ENCODE measurements at regions not wholly inside any gene's neighbourhood (a gene's known extent, or its start where the extent isn't known, plus 50 kb on each side); places are given as distances from the start of the nearest gene placed in this dataset.

DNA sequence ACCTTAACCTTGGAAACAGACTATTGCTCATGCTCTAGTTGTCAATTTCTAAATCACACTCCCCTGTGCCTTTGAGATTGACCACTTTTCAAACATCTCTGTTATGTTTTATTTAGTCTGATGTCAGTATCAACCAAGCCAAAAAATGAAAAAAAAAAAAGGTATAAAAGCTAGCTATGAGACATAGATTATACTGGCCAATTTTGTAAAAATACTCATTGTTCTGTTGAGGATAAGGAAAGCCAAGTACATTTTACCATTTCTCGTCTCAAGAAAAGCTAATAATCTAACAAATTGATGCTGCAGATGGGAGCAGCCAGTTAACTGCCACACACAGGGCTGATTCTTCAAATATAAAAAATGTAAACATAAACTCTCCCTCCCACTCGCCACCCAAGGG lies 572.6 kb upstream of the KLF12 start:
- no peak overlapping the region for H3K4me3 Mint-ChIP-seq
- intact Hi-C loops (cut with micrococcal nuclease), result no loop called here
- H3K9me3 Mint-ChIP-seq, result peaks cover 0 to 8% of the 10 kb centered on the region in 2 donors
- H3K27me3 ChIP-seq (ENCODE audit: control insufficient read depth, insufficient read depth, low read length), result no peaks in the 10 kb centered on the region
- H3K9me3 ChIP-seq (ENCODE audit: control insufficient read depth, insufficient read depth, low read length), result no peaks in the 10 kb centered on the region
- H3K36me3 Mint-ChIP-seq, result peaks cover 6% of the 10 kb centered on the region
- H3K27ac ChIP-seq (ENCODE audit: low read length), result no peak overlapping the region
- no peaks in the 10 kb centered on the region for H3K4me1 Mint-ChIP-seq
- no peaks in the 10 kb centered on the region for H3K4me1 ChIP-seq (ENCODE audit: control insufficient read depth, insufficient read depth, low read length)
- no peak for DNase-seq
- H3K36me3 ChIP-seq (ENCODE audit: control insufficient read depth, insufficient read depth, low read length), result no peaks in the 10 kb centered on the region
- no peak overlapping the region for H3K4me3 ChIP-seq (ENCODE audit: low read length)
- WGBS (ENCODE audit: insufficient coverage), result 100% methylated on average over 1 of the region's 2 CpGs
- no peak for ATAC-seq
- H3K27me3 Mint-ChIP-seq (ENCODE audit: low read depth in 2 of 2), result peaks cover 7 to 16% of the 10 kb centered on the region in 2 donors
- H3K27ac Mint-ChIP-seq, result no peak overlapping the region
- TF ChIP-seq CTCF (IDR thresholded peaks at IDR 0.05), result no peak

GRCh38 chr13:74705438-74705837 lies 571.2 kb upstream of the KLF12 start:
- H3K27me3 ChIP-seq (ENCODE audit: control insufficient read depth, insufficient read depth, low read length), result no peaks in the 10 kb centered on the region
- Mint-ChIP-seq H3K4me1 (no peaks in the 10 kb centered on the region), H3K4me3 (no peak overlapping the region), H3K27ac (no peak overlapping the region), H3K36me3 (peaks cover 6% of the 10 kb centered on the region), H3K27me3 (ENCODE audit: low read depth in 2 of 2) (peaks cover 7 to 16% of the 10 kb centered on the region in 2 donors), H3K9me3 (peaks cover 0 to 10% of the 10 kb centered on the region in 2 donors)
- intact Hi-C loops (cut with micrococcal nuclease), result no loop called here
- H3K27ac ChIP-seq (ENCODE audit: low read length), result no peak overlapping the region
- H3K9me3 ChIP-seq (ENCODE audit: control insufficient read depth, insufficient read depth, low read length), result no peaks in the 10 kb centered on the region
- no peak overlapping the region for H3K4me3 ChIP-seq (ENCODE audit: low read length)
- ATAC-seq, result no peak
- H3K36me3 ChIP-seq (ENCODE audit: control insufficient read depth, insufficient read depth, low read length), result no peaks in the 10 kb centered on the region
- no peak for DNase-seq
- TF ChIP-seq CTCF (IDR thresholded peaks at IDR 0.05), result no peak
- no peaks in the 10 kb centered on the region for H3K4me1 ChIP-seq (ENCODE audit: control insufficient read depth, insufficient read depth, low read length)
- WGBS (ENCODE audit: insufficient coverage), result 80% methylated on average over 1 of the region's 2 CpGs

- Histone ChIP-seq H3K4me3 (ENCODE audit: low read length) (no peak overlapping the region), H3K4me1 (ENCODE audit: control insufficient read depth, insufficient read depth, low read length) (no peaks in the 10 kb centered on the region), H3K36me3 (ENCODE audit: control insufficient read depth, insufficient read depth, low read length) (no peaks in the 10 kb centered on the region), H3K9me3 (ENCODE audit: control insufficient read depth, insufficient read depth, low read length) (no peaks in the 10 kb centered on the region), H3K27ac (ENCODE audit: low read length) (no peak overlapping the region), H3K27me3 (ENCODE audit: control insufficient read depth, insufficient read depth, low read length) (no peaks in the 10 kb centered on the region)
- Mint-ChIP-seq H3K4me1 (no peaks in the 10 kb centered on the region), H3K36me3 (peaks cover under 1% of the 10 kb centered on the region), H3K9me3 (peaks cover 0 to 5% of the 10 kb centered on the region in 2 donors), H3K27ac (no peak overlapping the region), H3K27me3 (ENCODE audit: low read depth in 2 of 2) (peaks cover 3 to 11% of the 10 kb centered on the region in 2 donors), H3K4me3 (no peak overlapping the region)
- ATAC-seq (no peak), DNase-seq (no peak)
- no peak for TF ChIP-seq CTCF (IDR thresholded peaks at IDR 0.05)
- intact Hi-C loops (cut with micrococcal nuclease), result no loop called here
- 96% methylated on average over 3 of the region's 3 CpGs for WGBS (ENCODE audit: insufficient coverage)
These were observed 569.7 kb upstream of the KLF12 start for GRCh38 chr13:74703855-74704387.
